GM21423 (cell line): ENCODE measurements at regions not wholly inside any gene's neighbourhood (a gene's known extent, or its start where the extent isn't known, plus 50 kb on each side); places are given as distances from the start of the nearest gene placed in this dataset.
"Not testable (repeated sequence)": the region's sequence is repeated elsewhere in the genome, so short reads cannot be mapped to it uniquely, and the experiment has no call there.

Source experiments
- ATAC-seq: cut with Tn5 transposase; IDR thresholded peaks from one replicate; pipeline ENCODE4 v1.9.1; 2021; ENCODE audit warnings: mild to moderate bottlenecking, moderate library complexity; ENCODE audit not compliant: unreplicated experiment

DNA sequence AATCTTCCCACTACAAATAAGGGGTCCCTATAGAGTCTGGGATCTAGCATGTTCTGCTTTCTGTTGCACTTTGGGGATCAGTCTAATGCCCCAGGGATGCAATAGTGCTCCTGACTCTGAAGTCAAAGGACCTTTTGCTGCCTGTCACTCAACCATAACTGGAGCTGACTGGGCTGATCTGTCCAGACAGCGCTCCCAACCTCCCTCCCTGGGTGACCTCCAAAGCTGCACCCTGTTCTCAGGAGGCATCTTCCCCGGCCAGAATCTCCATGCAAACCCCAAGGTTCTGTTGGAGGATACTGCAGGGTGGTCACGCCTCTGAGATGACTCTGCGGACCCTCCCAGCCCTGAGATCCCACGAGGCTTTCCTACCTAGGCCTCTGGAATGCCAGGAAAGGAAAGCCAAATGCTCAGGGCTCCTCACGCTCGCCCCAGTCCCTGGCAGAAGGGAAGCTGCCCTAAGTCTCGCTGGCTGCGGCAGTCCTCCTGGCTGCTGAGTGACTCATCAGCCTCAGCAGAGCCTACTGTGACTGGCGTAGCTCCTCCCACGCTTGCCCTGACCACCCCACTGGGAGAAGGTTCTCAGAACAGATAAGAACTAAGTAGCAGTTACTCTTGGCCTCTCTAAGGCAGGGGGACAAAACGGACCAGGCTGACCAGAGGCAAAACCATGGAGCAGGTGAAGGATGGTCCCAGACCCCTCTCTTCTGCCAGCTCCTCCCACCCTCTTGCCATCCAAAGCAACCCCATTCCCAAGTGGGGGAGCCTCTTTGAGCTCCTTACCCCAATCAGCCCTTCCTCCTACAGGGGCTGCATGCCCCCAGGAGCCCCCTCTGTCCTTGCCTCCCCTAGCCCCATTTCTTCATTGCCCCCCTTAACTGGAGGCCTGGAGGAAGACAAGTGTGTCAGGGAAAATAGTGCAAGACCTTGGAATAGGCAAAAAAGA, 124.1 kb upstream of the TNRC6C start:
- peak; percentile 53 for ATAC-seq

DNA sequence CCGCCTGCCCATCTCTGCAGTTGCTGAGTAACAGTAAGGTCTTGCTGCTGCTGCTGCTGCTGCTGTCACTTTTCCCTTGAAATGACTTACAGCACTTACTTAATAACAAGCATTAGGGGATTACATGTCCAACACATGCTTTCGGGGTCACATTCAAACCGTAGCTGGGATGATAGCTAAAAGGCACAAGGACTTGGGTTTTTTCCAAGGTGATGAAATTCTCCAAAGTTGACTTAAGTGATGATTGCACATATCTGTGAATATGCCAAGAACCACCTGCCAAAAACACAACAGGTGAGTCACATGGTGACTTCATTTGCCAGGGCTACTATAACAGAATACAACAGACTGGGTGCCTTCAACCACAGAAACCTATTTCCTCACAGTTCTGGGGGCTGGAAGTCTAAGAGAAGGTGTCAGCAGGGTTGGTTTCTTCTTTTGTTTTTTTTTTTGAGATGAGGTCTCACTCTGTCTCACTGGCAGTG, 121.9 kb upstream of the TNRC6C start:
- ATAC-seq: no peak

DNA sequence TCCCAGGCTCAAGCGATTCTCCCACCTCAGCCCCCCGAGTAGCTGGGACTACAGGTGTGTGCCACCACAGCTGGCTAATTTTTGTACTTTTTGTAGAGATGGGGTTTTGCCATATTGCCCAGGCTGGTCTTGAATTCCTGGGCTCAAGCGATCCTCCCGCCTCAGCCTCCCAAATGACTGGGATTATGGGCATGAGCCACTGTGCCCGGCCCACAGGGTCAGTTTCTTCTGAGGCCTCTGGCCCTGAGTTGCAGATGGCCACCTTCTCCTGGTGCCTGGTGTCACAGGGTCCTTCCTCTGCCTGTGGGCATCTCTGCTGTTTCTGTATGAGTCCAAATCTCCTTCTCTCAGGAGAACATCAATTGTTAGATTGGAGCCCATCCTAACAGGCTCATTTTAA, 121.4 kb upstream of the TNRC6C start:
- ATAC-seq: not testable (repeated sequence)

- no peak for ATAC-seq
Measured at GRCh38 chr17:77837917-77838316, 120.6 kb upstream of the TNRC6C start.

GRCh38 chr17:77838748-77839697, 119.5 kb upstream of the TNRC6C start:
- no peak for ATAC-seq

DNA sequence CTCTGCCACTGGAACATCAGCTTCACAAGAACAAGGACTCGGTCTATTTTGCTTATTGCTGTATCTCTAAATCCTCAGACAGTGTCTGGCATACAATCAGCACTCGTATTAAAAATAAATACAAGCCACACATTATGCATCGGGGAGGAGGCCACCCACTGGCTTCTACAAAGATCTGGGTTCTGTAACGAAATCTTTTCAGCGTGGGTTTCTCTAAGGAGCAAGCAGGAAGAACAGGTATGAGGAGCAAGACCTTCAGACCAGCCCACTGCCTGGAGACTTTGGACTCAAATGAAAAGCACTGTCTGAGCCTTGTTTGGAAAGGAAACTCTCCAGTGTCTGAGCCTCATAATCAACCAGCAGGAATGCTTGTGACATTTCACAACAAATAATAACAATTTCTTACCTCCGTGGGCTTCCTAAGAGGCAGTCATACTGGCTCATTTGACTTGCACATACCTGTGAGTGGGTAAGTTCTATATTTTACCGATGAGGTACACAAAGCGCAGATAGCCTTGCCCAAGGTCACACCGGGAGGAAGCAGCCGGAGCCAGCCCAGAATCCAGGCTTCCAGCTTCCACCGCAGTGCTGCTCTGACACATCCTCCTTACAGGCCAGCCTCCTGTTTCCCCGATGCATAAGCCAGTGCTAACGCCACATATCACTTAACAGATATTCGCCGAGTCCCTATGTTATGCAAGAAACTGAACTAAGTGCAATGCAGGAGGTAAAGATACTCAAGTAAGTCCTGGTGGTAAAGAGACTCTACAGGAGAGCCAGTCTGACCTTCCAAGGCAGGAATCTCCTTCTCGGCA, 118.6 kb upstream of the TNRC6C start:
- ATAC-seq: no peak

GRCh38 chr17:77840513-77841165, 117.9 kb upstream of the TNRC6C start:
- ATAC-seq: no peak

GRCh38 chr17:77841742-77842527, 116.6 kb upstream of the TNRC6C start:
- no peak for ATAC-seq

DNA sequence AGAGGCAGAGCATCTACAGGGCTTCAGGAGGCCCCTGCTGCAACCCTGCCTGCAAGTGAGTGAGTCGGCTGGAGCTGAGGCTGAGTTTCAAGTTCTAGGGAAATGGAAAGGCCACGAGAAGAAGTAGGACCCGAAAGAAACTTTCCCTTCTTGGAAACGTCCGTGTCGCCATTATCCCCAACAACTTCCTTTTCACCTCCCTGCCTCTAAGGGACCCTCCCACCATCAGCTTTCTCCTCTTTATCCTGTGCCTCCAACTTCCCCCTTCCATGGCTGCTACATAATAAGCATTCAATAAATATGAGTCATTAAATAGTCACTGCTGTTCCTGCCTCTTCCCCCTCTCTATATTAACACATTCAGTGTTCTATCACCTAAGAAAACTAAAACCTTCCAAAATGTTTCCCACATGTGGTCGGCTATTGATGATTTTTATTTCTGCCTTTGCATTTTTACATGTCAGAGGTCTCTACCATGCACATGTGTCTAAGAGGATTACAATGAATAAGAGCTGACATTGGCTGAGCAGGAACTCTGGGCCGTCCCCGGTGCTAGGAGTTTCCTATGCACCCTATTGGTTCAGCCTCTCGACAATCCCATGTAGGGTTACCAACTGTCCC, 115.9 kb upstream of the TNRC6C start:
- ATAC-seq: no peak

DNA sequence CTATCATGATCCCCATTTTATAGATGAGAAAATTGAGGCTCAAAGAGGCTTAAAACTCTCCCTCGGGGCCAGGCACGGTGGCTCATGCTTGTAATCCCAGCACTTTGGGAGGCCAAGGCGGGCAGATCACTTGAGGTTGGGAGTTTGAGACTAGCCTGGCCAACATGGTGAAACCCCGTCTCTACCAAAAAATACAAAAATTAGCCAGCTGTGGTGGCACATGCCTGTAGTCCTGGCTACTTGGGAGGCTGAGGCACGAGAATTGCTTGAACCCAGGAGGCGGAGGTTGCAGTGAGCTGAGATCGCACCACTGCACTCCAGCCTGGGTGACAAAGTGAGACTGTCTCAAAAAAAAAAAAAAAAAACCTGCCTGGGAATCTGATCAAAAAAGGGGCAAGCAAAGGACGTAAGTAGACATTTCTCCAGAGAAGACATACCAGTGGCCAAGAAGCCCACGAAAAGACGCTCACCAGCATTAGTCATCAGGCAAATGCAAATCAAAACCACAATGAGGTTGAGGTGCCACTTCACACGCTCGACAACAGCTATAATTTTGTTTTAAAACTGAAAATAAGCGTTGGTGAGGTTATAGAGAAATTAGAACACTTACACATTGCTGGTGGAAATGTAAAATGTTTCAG, 115.1 kb upstream of the TNRC6C start:
- ATAC-seq: peak; percentile 66

DNA sequence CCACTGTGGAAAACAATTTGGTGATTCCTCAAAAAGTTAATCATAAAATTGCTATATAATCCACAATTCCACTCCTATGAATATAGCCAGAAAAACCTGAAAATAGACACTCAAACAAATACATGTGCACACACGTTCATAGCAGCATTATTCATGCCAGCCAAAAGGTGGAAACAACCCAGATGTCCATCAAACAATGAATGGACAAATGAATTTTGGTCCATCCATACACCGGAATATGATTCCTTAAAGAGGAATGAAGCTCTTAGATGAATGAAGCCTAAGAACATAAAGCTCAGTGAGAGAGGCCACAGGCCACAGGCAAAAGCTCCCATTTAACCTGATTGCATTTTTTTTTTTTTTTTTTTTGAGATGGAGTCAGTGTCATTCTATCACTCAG, 114.6 kb upstream of the TNRC6C start:
- ATAC-seq: no peak

DNA sequence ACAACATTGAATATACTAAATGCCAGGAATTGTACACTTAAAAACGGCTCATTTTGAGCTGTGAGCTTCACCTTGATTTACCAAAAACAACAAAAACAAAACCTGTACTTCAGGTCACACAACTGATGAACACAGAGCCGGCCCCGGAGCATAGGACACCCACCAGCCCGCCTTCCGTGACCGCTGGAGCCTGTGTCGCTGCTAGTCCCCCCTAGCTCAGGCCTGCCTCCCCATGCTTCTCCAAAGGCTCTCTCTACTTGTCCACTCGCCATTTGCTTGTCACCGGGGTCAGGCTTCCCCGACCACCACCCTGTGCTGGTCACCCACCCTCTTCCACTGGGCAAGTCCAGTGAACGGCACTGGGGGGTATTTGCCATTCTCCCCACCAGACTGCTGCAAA, 113.8 kb upstream of the TNRC6C start:
- ATAC-seq: no peak

- no peak for ATAC-seq
Measured at GRCh38 chr17:77845541-77846225, 112.8 kb upstream of the TNRC6C start.

- no peak for ATAC-seq
Measured at GRCh38 chr17:77846531-77847085, 111.9 kb upstream of the TNRC6C start.

- no peak for ATAC-seq
Measured at GRCh38 chr17:77847221-77848085, 111.0 kb upstream of the TNRC6C start.

DNA sequence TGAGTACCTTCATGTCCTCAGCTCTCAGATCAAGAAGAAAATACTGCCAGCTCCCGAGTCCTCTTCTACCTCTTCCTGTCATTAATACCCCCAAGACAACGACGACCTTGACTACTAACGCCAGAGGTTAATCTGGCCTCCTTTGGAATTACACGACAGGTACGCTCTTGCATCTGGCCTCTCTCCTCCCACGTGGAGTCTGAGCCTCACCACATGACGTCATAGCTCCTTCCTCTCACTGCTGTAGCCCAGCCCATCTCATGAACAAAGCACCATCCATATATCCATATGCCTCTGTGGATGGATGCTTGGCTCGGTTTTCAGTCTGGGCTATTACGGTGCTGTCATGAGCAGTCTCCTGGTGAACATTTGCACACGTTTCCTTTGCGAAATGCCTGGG, 110.2 kb upstream of the TNRC6C start:
- no peak for ATAC-seq

GRCh38 chr17:77849239-77849638, 109.3 kb upstream of the TNRC6C start:
- ATAC-seq: no peak
